Left lung (tissue), 4 donors: ENCODE measurements at regions not wholly inside any gene's neighbourhood (a gene's known extent, or its start where the extent isn't known, plus 50 kb on each side); places are given as distances from the start of the nearest gene placed in this dataset.

Source experiments
- ATAC-seq: fragments of 200-7000 bp; cut with Tn5 transposase; one replicate; pipeline ENCODE4 v1.9.1; 2020; ENCODE audit warnings: moderate library complexity
- DNase-seq, 4 donors: peaks; one replicate each; pipeline ENCODE4 v3.0.0-alpha.2; 2013 to 2020
- H3K27ac ChIP-seq, 2 donors: fragments of 200-600 bp; sonication (generic) in 1 of 2; one replicate each; pipeline versions ENCODE4 v1.5.0 to v1.8.0; 2020 to 2021
- H3K27me3 ChIP-seq, 2 donors: fragments of 200-600 bp; sonication (generic) in 1 of 2; one replicate each; pipeline versions ENCODE4 v1.5.0 to v1.8.0; 2020 to 2021
- H3K36me3 ChIP-seq, 2 donors: fragments of 200-600 bp; sonication (generic) in 1 of 2; one replicate each; pipeline versions ENCODE4 v1.5.0 to v1.8.0; 2020 to 2021
- H3K4me1 ChIP-seq, 2 donors: fragments of 200-600 bp; one replicate each; pipeline ENCODE4 v1.8.0; 2021
- H3K4me3 ChIP-seq, 2 donors: fragments of 200-600 bp; sonication (generic) in 1 of 2; one replicate each; pipeline versions ENCODE4 v1.5.0 to v1.8.0; 2020 to 2021; ENCODE audit warnings: mild to moderate bottlenecking in 1 of 2
- H3K9me3 ChIP-seq, 2 donors: fragments of 200-600 bp; sonication (generic) in 1 of 2; one replicate each; pipeline versions ENCODE4 v1.5.0 to v1.8.0; 2020 to 2021
- CTCF ChIP-seq, 2 donors: fragments of 200-600 bp; sonication (generic) in 1 of 2; IDR thresholded peaks; one replicate each; pipeline versions ENCODE4 v1.5.0 to v1.8.0; 2021; ENCODE audit warnings: antibody characterized with exemption in 2 of 2
- intact Hi-C, 2 donors: fragments of 100-400 bp; cut with DNase I; formaldehyde crosslinking; loops; one replicate each; pipeline versions ENCODE4 v1.11.2 to v1.14.2; 2022
- donor health status: DM: no; HTN: yes; CAD: no.
- donor health status: DM: no; HTN: no; CAD: no.

- DNase-seq (no peak), ATAC-seq (no peak)
- no peaks in the 10 kb centered on the region for H3K4me1 ChIP-seq
Measured at GRCh38 chr3:76733073-76733759, 306.7 kb upstream of the ROBO2 start.

GRCh38 chr3:76735152-76735551, 304.7 kb upstream of the ROBO2 start:
- H3K27ac ChIP-seq = no peak overlapping the region
- no peaks in the 10 kb centered on the region for H3K4me1 ChIP-seq
- peaks cover 0 to 7% of the 10 kb centered on the region in 2 donors for H3K9me3 ChIP-seq
- no peaks in the 10 kb centered on the region for H3K27me3 ChIP-seq
- no peak for DNase-seq
- TF ChIP-seq CTCF (IDR thresholded peaks at IDR 0.05) = no peak
- no peak for ATAC-seq
- intact Hi-C loops = no loop called here
- H3K4me3 ChIP-seq = no peak overlapping the region
- no peaks in the 10 kb centered on the region for H3K36me3 ChIP-seq

More at GRCh38 chr3:76733073-76733759, 306.7 kb upstream of the ROBO2 start:
- Histone ChIP-seq H3K9me3 (peaks cover 0 to 7% of the 10 kb centered on the region in 2 donors), H3K27me3 (no peaks in the 10 kb centered on the region), H3K27ac (no peak overlapping the region), H3K36me3 (no peaks in the 10 kb centered on the region), H3K4me3 (no peak overlapping the region)
- TF ChIP-seq CTCF (IDR thresholded peaks at IDR 0.05) = no peak
- intact Hi-C loops = no loop called here

GRCh38 chr3:76753599-76753998, 286.3 kb upstream of the ROBO2 start:
- ATAC-seq (peak; percentile 52), DNase-seq (peak in 2 of 4 donors; percentile 36 to 56)
- H3K36me3 ChIP-seq = no peaks in the 10 kb centered on the region
- peak in 1 of 2 donors; percentile 41 for TF ChIP-seq CTCF (IDR thresholded peaks at IDR 0.05)
- no peaks in the 10 kb centered on the region for H3K9me3 ChIP-seq
- no peaks in the 10 kb centered on the region for H3K4me1 ChIP-seq
- intact Hi-C loops = no loop called here
- H3K27me3 ChIP-seq = no peaks in the 10 kb centered on the region
- no peak overlapping the region for H3K27ac ChIP-seq
- H3K4me3 ChIP-seq = no peak overlapping the region

GRCh38 chr3:76754247-76754646, 285.7 kb upstream of the ROBO2 start:
- ATAC-seq = no peak
- no peaks in the 10 kb centered on the region for H3K27me3 ChIP-seq
- H3K36me3 ChIP-seq = no peaks in the 10 kb centered on the region
- no peaks in the 10 kb centered on the region for H3K9me3 ChIP-seq
- no peak for DNase-seq
- no peak overlapping the region for H3K27ac ChIP-seq
- H3K4me1 ChIP-seq = no peaks in the 10 kb centered on the region
- no peak for TF ChIP-seq CTCF (IDR thresholded peaks at IDR 0.05)
- intact Hi-C loops = no loop called here
- H3K4me3 ChIP-seq = no peak overlapping the region

GRCh38 chr3:76756577-76756976, 283.3 kb upstream of the ROBO2 start:
- DNase-seq (no peak), ATAC-seq (no peak)
- intact Hi-C loops = no loop called here
- Histone ChIP-seq H3K27ac (no peak overlapping the region), H3K36me3 (no peaks in the 10 kb centered on the region), H3K4me3 (no peak overlapping the region), H3K4me1 (no peaks in the 10 kb centered on the region), H3K9me3 (no peaks in the 10 kb centered on the region), H3K27me3 (no peaks in the 10 kb centered on the region)
- TF ChIP-seq CTCF (IDR thresholded peaks at IDR 0.05) = no peak
